Effector memory CD8-positive, alpha-beta T cell (primary cell): ENCODE measurements at regions not wholly inside any gene's neighbourhood (a gene's known extent, or its start where the extent isn't known, plus 50 kb on each side); places are given as distances from the start of the nearest gene placed in this dataset.
"Not testable (repeated sequence)": the region's sequence is repeated elsewhere in the genome, so short reads cannot be mapped to it uniquely, and the experiment has no call there.

Experiments
- ATAC-seq: fragments of 150-1000 bp; cut with Tn5 transposase; replicated peaks from 2 replicates; pipeline ENCODE4 v1.10.0; 2021; ENCODE audit warnings: mild to moderate bottlenecking, moderate library complexity
- DNase-seq, 3 experiments: peaks; one replicate each; pipeline ENCODE4 v3.0.0; 2021
- H3K27ac Mint-ChIP-seq, 2 donors: one replicate each; pipeline ENCODE4 v1.8.0; 2022; ENCODE audit warnings: mild to moderate bottlenecking in 2 of 2, mixed read lengths in 2 of 2, moderate library complexity in 2 of 2
- H3K27me3 Mint-ChIP-seq, 2 donors: one replicate each; pipeline ENCODE4 v1.8.0; 2022; ENCODE audit warnings: mixed read lengths in 2 of 2
- H3K36me3 Mint-ChIP-seq: one replicate; pipeline ENCODE4 v1.8.0; 2022; ENCODE audit warnings: mild to moderate bottlenecking, moderate library complexity, mixed read lengths; ENCODE audit not compliant: insufficient read depth
- H3K4me1 Mint-ChIP-seq, 2 donors: one replicate each; pipeline ENCODE4 v1.8.0; 2022; ENCODE audit warnings: low read depth in 2 of 2, mixed read lengths in 2 of 2
- H3K4me3 Mint-ChIP-seq, 2 donors: one replicate each; pipeline ENCODE4 v1.8.0; 2022; ENCODE audit warnings: mild to moderate bottlenecking in 2 of 2, mixed read lengths in 2 of 2, moderate library complexity in 2 of 2
- H3K9me3 Mint-ChIP-seq, 2 donors: one replicate each; pipeline ENCODE4 v1.8.0; 2022; ENCODE audit warnings: mixed read lengths in 2 of 2

DNA sequence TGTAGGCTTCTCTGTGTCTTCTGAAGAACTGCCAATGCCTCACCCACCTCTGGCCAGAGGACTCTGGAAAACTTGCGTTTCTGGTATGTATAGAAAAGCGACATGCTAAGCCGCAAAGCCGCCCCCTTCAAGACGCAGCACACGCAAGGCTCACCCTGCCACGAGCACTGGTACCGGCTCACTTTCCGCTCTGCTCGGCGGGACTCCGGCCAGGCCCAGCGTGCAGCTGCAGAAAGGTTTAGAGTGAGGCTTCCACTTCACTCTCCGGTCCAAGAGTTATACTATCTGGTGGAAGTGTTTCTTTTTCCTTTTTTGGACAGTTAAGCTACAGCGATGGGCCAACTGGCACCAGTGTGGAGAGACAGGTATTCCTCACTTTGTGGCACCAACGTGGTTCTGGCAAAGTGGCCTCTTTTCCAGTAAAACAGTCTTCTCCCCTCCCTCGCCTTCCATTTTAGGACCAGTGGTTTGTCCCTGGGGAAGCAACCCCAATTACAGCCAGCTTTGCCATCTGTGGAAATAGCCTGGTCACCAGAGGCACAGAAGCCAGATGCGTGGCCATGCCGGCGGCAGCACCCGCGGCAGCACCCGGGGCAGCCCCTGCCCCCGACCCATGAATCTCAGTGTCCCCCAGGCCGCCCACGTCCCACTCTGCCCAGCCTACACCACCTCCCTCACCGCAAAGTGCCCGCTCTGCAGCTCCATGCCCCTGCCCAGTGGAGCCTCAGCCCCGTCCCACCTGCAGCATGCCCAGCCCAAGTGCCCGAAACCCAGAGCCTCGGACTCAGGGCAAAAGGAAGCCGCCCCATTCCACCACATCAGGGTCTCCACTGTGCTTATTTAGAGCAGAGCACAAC is 91.6 kb upstream of the CTDP1 start:
- peaks cover 0 to 3% of the 10 kb centered on the region in 2 donors for H3K4me1 Mint-ChIP-seq
- H3K36me3 Mint-ChIP-seq, result no peaks in the 10 kb centered on the region
- peaks cover 0 to 27% of the 10 kb centered on the region in 2 donors for H3K27me3 Mint-ChIP-seq
- H3K27ac Mint-ChIP-seq, result no peak overlapping the region
- no peaks in the 10 kb centered on the region for H3K9me3 Mint-ChIP-seq
- no peak for DNase-seq
- no peak overlapping the region for H3K4me3 Mint-ChIP-seq
- ATAC-seq, result no peak

DNA sequence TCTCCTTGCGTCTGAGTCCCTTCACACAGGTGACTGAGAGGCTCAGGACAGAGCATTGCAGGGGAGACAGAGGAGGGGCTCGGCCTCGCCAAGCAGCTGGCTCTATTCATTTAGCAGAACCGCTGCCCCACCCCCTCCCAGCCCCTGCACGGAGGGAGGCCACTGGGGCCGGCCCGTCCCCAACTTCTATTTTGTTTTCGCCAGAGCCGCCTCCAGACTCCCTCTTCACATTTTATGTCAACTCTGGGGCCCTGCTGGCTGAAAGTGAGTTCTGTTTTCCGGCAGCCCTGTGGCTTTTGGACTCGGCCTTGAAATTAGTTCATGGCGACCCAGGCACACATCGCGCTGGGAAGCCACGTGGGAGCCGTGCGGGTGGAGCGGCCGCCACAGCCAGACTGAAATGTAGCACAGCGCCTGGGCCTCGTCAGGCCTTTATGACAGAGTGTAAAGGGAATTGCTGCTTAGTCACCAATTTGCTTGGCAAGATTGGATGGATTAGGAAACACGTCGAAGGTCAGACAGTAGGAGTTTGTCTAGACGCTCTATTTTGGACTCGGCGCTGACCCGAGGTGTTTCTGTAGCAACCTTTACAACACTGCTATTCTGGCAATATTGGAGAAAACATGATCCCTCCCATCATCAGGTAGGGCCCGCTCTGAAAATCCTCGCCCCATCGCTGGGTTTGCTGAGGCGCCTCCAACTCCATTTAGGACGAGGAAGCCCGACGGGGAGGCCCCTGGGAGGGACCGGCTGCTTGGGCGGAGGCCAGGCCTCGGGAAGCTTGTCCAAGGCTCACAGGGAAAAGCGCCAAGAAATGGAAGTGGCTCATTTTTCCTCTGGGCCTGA is 90.7 kb upstream of the CTDP1 start:
- ATAC-seq, result no peak

DNA sequence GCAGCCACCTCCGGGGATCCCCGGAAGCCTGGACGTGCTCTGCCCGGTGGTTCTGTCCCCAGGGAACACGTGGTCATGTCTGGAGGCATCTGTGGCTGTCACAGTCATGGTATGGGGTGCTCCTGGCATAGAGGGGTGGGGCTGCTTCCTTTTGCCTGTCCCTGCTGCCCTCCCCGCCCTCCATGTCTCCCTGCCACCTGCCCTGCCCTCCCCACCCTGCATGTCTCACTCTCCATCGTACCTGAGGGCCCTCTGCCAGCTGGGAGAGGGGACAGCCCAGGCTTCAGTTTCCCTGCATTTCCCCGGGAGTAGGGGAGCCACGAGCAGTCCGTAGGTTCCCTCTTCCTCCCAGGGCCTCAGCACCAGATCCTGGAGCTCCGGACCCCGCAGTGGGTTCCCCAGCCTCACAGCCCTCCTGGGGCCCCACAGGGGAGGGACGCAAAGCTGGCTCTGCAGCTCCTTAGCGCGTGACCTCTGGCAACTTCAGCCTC is 90.0 kb upstream of the CTDP1 start:
- no peaks in the 10 kb centered on the region for H3K36me3 Mint-ChIP-seq
- no peaks in the 10 kb centered on the region for H3K4me1 Mint-ChIP-seq
- peaks cover 6 to 27% of the 10 kb centered on the region in 2 donors for H3K27me3 Mint-ChIP-seq
- no peak overlapping the region for H3K4me3 Mint-ChIP-seq
- ATAC-seq (no peak), DNase-seq (no peak)
- no peak overlapping the region for H3K27ac Mint-ChIP-seq
- no peaks in the 10 kb centered on the region for H3K9me3 Mint-ChIP-seq

More for the DNA sequence above, 90.7 kb upstream of the CTDP1 start:
- Mint-ChIP-seq H3K27me3 (peaks cover 6 to 27% of the 10 kb centered on the region in 2 donors), H3K9me3 (no peaks in the 10 kb centered on the region), H3K27ac (no peak overlapping the region), H3K4me3 (no peak overlapping the region), H3K36me3 (no peaks in the 10 kb centered on the region), H3K4me1 (peaks cover 0 to 3% of the 10 kb centered on the region in 2 donors)
- no peak for DNase-seq

DNA sequence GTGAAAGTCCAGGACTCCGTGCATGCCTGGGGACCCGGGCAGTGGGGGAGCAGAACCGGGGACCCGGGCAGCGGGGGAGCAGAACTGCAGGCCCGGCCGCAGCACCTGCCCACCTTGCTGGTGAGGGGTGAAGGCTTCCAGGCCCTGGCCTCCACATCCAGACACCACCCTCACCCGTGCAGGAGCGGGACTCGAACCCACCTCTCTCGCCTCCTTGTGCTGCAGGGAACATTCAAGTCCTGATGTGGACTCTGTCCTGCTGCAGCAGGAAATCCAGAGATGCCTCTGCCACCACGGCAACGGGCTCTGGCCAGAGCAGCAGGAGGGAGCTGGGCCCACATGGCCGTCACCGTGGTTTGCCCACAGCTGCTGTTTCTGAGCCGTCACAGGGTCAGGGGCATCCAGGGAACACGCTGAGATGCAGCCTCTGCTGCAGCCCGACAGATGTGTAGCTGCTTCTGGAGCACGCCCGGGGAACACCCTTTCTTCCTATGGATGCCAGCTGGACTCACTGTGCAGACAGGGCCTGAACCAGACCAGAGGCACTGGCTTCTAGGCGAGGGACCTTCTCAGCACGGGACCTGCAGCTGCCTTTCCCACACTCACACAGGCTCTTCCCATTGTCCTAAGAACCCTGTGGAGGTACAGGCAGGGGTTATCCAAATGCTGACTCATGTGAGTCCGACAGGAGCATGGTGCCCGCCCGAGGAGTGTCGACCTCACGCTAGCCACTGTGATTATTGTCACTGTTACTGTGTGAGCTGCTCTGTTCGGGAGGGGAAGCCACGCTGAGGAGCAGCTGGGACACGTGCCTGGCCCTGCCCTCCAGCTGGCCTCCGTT is 89.2 kb upstream of the CTDP1 start:
- no peaks in the 10 kb centered on the region for H3K9me3 Mint-ChIP-seq
- H3K27ac Mint-ChIP-seq, result no peak overlapping the region
- DNase-seq, result no peak
- peaks cover 10 to 31% of the 10 kb centered on the region in 2 donors for H3K27me3 Mint-ChIP-seq
- H3K36me3 Mint-ChIP-seq, result no peaks in the 10 kb centered on the region
- no peak for ATAC-seq
- no peaks in the 10 kb centered on the region for H3K4me1 Mint-ChIP-seq
- H3K4me3 Mint-ChIP-seq, result no peak overlapping the region

DNA sequence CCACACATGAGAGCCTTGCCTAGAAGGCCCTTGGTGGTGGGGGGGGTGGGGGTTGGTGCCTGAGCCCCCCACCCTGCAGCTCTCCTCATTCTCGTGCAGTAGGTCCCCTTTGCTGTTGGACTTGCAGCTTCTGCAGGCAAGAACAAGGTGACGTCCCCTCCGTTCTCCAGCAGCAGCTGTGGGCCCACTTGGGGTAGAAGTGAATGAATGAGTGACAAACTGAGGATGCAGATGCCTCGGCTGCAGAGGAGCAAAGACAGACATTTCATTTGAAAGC is 88.6 kb upstream of the CTDP1 start:
- no peaks in the 10 kb centered on the region for H3K36me3 Mint-ChIP-seq
- DNase-seq (no peak), ATAC-seq (no peak)
- no peaks in the 10 kb centered on the region for H3K4me1 Mint-ChIP-seq
- H3K9me3 Mint-ChIP-seq, result no peaks in the 10 kb centered on the region
- no peak overlapping the region for H3K27ac Mint-ChIP-seq
- no peak overlapping the region for H3K4me3 Mint-ChIP-seq
- H3K27me3 Mint-ChIP-seq, result peaks cover 16 to 35% of the 10 kb centered on the region in 2 donors

DNA sequence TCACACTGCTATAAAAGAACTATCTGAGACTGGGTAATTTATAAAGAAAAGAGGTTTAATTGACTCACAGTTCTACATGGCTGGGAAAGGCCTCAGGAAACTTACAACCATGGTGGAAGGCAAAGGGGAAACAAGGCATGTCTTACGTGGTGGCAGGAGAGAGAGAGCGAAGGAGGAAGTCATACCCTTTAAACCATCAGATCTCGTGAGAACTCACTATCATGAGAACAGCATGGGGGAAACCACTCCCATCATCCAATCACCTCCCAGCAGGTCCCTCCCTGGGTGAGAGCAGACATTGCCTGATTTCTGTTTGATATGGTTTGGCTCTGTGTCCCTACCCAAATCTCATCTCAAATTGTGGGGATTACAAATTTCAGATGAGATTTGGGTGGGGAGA is 86.9 kb upstream of the CTDP1 start:
- H3K36me3 Mint-ChIP-seq, H3K27ac Mint-ChIP-seq, ATAC-seq, DNase-seq, H3K9me3 Mint-ChIP-seq, H3K4me1 Mint-ChIP-seq, H3K4me3 Mint-ChIP-seq: not testable (repeated sequence)
- peaks cover 21 to 40% of the 10 kb centered on the region in 2 donors for H3K27me3 Mint-ChIP-seq

DNA sequence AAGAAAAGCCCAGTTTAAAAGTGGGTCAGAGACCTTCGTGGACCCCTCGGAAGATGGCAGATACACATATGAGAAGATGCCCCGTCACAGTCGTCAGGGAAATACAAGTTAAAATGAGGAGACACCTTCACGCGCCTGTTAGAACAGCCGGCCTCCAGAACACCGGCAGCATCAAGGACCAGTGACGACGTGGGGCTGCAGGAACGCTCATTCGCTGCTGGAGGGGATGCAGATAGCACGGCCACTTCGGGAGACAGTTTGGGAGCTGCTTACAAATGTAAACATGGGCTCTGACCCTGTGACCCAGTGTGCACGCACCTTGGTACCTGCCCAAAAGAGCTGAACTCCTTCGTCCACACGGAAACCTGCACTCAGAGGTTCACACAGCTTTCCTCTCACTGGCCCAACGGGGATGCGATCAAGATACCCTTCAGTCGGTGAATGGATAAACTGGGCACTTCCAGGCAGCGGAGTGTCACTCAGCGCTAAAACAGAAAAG is 83.7 kb upstream of the CTDP1 start:
- Mint-ChIP-seq H3K27ac (no peak overlapping the region), H3K4me3 (no peak overlapping the region), H3K27me3 (peaks cover 25 to 32% of the 10 kb centered on the region in 2 donors), H3K9me3 (no peaks in the 10 kb centered on the region), H3K4me1 (no peaks in the 10 kb centered on the region), H3K36me3 (no peaks in the 10 kb centered on the region)
- no peak for ATAC-seq
- DNase-seq, result no peak

DNA sequence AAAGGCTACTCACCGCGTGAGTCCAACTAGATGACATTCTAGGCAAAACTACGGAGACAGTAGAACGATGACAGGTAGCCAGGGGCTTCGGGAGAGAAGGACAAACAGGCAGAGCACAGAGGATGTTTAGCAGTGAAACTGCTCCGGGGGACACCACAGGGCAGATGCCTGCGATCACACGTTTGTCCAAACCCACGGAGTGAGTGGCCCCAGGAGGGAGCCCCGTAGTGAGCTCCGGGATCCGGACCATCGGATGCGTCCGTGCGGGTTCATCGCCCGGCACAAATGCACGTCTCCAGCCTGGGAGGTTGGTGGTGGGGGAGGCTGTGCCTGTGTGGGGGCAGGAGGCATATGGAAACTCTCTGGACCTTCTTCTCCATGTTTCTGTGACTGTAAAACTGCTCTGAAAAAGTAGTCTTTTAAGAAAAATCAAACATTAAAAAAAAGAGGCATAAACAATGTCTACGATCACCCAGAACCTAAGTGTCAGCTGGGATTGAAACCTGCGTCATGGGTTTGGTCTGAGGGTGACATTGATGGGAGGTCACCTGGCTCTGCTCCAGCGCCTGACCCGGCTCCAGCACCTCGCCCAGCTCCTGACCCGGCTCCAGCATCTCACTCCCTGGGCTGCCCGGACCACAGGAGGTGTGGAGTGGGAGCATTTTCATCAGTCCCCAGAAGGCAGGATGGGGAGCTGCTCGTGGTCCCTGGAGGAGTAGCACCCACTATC is 83.0 kb upstream of the CTDP1 start:
- ATAC-seq (no peak), DNase-seq (no peak)
- peaks cover 31 to 35% of the 10 kb centered on the region in 2 donors for H3K27me3 Mint-ChIP-seq
- H3K27ac Mint-ChIP-seq, result peak overlapping the region in 1 of 2 donors; percentile 16
- H3K4me3 Mint-ChIP-seq, result no peak overlapping the region
- H3K9me3 Mint-ChIP-seq, result no peaks in the 10 kb centered on the region
- no peaks in the 10 kb centered on the region for H3K4me1 Mint-ChIP-seq
- no peaks in the 10 kb centered on the region for H3K36me3 Mint-ChIP-seq

DNA sequence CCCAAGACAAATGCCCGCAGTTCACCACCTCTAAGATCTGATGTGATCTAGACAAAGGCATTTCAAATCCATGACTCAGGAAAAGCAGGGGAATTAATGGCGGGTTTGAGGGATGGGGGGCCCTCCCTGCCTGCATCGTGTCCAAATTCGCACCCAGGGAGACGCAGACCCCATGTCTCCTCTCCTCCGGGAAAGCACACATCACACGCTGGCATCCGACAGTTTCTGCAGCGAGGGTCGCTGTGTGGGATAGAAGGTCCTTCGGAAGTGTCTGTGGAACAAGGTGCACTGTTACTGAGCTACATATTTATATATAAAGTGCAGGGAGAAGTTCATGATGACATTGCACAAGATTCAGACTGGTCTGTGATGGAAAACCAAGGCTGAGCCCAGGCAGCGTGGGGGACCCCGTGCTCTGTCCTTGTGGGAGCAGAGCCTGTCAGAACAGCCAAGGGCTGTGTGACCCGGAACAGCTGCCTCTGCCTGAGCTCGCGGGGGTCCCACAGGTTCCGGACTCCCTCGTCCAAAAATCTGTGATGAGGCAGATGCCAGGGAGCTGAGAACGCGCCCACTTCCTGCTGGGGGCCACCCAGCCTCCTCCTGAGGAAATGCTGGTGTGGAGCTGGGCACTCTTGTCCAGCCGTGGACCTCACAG is 82.3 kb upstream of the CTDP1 start:
- no peaks in the 10 kb centered on the region for H3K9me3 Mint-ChIP-seq
- H3K4me1 Mint-ChIP-seq, result no peaks in the 10 kb centered on the region
- peaks cover 31 to 35% of the 10 kb centered on the region in 2 donors for H3K27me3 Mint-ChIP-seq
- DNase-seq, result no peak
- no peak overlapping the region for H3K4me3 Mint-ChIP-seq
- H3K36me3 Mint-ChIP-seq, result no peaks in the 10 kb centered on the region
- ATAC-seq, result no peak
- H3K27ac Mint-ChIP-seq, result peak overlapping the region in 1 of 2 donors; percentile 16

DNA sequence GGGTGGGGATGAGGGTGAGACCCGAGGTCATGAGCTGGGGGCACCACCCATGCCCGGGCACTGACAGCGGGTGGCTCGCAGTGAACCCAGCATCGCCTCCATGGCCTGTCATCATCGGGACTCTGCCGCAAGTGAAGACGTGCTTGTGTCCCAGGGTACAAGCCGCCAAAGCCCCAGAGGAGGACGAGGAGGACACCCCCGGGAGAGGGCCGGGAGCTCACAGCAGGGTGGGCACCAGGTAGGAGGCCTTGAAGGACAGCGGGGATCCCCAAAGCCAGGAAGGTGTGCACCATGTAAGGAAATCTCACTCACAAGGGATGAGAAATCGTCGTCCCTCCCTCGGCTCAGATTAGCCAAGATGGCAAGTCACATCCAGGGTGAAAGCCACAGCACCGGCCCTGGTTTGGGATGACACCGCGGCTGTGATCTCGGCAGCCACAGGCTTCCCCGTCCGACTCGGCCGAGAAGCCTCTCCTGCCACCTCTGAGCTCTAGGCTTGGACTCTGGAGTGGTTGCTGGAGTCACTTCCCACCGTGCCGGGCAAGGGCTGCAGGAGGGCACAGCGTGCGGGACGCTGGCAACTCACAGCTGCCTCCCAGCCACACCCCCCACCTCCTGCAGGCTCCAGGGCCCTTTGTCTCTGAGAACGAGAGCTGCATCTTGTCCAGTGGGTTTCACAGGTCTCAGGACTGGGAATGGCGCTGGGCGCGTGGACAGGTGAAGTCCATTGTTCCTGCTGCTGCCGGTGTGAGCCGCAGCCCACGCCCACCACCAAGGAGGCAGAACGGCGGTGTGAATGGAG is 81.6 kb upstream of the CTDP1 start:
- Mint-ChIP-seq H3K36me3 (no peaks in the 10 kb centered on the region), H3K4me1 (no peaks in the 10 kb centered on the region), H3K9me3 (no peaks in the 10 kb centered on the region), H3K27ac (peak overlapping the region in 1 of 2 donors; percentile 16), H3K4me3 (no peak overlapping the region), H3K27me3 (peaks cover 31 to 35% of the 10 kb centered on the region in 2 donors)
- no peak for ATAC-seq
- DNase-seq, result no peak

DNA sequence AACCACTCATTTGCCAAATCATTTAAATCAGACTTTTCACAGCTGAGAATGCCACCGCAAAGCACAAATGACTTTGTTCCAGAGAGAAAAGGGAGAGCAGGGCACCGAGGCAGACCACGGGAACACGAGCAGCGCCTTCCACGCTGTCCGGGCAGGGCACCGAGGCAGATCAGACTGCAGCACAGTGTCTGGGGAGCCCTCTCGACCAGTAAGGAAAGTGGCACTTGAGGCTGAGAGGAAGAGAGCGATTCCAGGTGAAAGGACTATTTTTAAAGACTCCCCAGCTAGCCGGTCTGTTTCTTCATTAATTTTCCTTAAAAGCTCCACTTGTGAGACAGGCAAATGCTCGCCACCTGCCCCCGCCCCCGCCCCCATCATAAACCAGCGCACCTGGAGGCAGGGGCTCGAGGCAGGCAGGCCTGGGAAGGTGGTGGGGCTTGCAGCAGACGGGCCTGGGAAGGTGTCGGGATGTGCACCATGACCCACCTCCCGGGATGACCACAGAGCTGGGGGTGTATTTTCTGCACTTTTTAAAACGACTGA is 80.9 kb upstream of the CTDP1 start:
- ATAC-seq, result no peak
- no peaks in the 10 kb centered on the region for H3K4me1 Mint-ChIP-seq
- no peak for DNase-seq
- no peaks in the 10 kb centered on the region for H3K9me3 Mint-ChIP-seq
- no peak overlapping the region for H3K4me3 Mint-ChIP-seq
- no peaks in the 10 kb centered on the region for H3K36me3 Mint-ChIP-seq
- peaks cover 26 to 35% of the 10 kb centered on the region in 2 donors for H3K27me3 Mint-ChIP-seq
- H3K27ac Mint-ChIP-seq, result no peak overlapping the region
